ENCODE measurements at regions not wholly inside any gene's neighbourhood (a gene's known extent, or its start where the extent isn't known, plus 50 kb on each side); places are given as distances from the start of the nearest gene placed in this dataset.

GRCh38 chr3:632571-633170 is 436.1 kb downstream of the CHL1 start:
- no peaks in the 10 kb centered on the region for H3K9me2 ChIP-seq (ENCODE audit: insufficient read depth)
- H3K4me1 Mint-ChIP-seq = no peaks in the 10 kb centered on the region
- H3K79me2 ChIP-seq (replicated peaks; ENCODE audit: insufficient read depth) = no peaks in the 10 kb centered on the region
- no peaks in the 10 kb centered on the region for H3K27me3 ChIP-seq (ENCODE audit: insufficient read depth)
- DNase-seq (ENCODE audit: low spot score) = peak; percentile 70
- H4K20me1 ChIP-seq (replicated peaks; ENCODE audit: insufficient read depth) = no peaks in the 10 kb centered on the region
- no peak overlapping the region for H3K4me2 ChIP-seq
- no peak overlapping the region for H3K27ac ChIP-seq (ENCODE audit: low read depth)
- H2AFZ ChIP-seq = no peak overlapping the region
- H3K27ac Mint-ChIP-seq = no peak overlapping the region
- no peaks in the 10 kb centered on the region for H3K36me3 ChIP-seq (ENCODE audit: insufficient read depth)
- no peak for ATAC-seq
- H3K9me3 Mint-ChIP-seq = peaks cover 97% of the 10 kb centered on the region
- no peak overlapping the region for H3K4me3 ChIP-seq
- H3K4me3 Mint-ChIP-seq = no peak overlapping the region
- H3K36me3 Mint-ChIP-seq (ENCODE audit: low read depth) = peaks cover 34% of the 10 kb centered on the region; the same call in 2 of the 3 replicates
- H3K4me1 ChIP-seq (ENCODE audit: insufficient read depth) = no peaks in the 10 kb centered on the region
- peaks cover 4% of the 10 kb centered on the region for H3K27me3 Mint-ChIP-seq (ENCODE audit: insufficient read depth, low read depth, poor library complexity)
- TF ChIP-seq EZH2phosphoT487 (IDR thresholded peaks at IDR 0.05; ENCODE audit: unreplicated experiment) (no peak), CTCF (conservative IDR thresholded peaks at IDR 0.05; ENCODE audit: low read depth in 2 of 2) (peak; percentile 52 to 72)
- no peaks in the 10 kb centered on the region for H3F3A ChIP-seq (replicated peaks; ENCODE audit: low read depth)

DNA sequence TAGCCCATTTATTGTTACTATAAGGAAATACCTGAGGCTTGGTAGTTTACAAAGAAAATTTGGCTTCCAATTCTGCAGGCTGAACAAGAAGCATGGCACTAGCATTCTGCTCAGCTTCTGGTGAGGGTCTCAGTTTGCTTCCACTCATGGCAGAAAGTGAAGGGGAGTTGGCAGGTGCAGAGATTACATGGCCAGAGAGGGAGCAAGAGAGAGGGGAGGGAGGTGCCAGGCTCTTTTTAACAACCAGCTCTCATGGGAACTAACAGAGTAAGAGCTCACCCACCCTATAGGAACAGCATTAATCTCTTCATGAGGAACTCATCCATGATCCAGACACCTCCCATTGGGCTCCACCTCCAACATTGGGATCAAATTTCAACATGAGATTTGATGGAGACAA is 437.9 kb downstream of the CHL1 start:
- H3K36me3 ChIP-seq (ENCODE audit: insufficient read depth) = no peaks in the 10 kb centered on the region
- no peak overlapping the region for H3K27ac ChIP-seq (ENCODE audit: low read depth)
- H4K20me1 ChIP-seq (replicated peaks; ENCODE audit: insufficient read depth) = no peaks in the 10 kb centered on the region
- H3K4me2 ChIP-seq = no peak overlapping the region
- H3K27me3 ChIP-seq (ENCODE audit: insufficient read depth) = no peaks in the 10 kb centered on the region
- H3K4me3 ChIP-seq = no peak overlapping the region
- no peak overlapping the region for H3K27ac Mint-ChIP-seq
- no peaks in the 10 kb centered on the region for H3K9me2 ChIP-seq (ENCODE audit: insufficient read depth)
- no peak overlapping the region for H3K4me3 Mint-ChIP-seq
- no peaks in the 10 kb centered on the region for H3K4me1 ChIP-seq (ENCODE audit: insufficient read depth)
- TF ChIP-seq NANOG (IDR thresholded peaks at IDR 0.05; ENCODE audit: borderline replicate concordance) (no peak), CTCF (conservative IDR thresholded peaks at IDR 0.05; ENCODE audit: low read depth in 2 of 2) (peak; percentile 16 to 22; a peak in 2 of 4 replicates)
- peaks cover 96% of the 10 kb centered on the region for H3K9me3 Mint-ChIP-seq
- DNase-seq (ENCODE audit: low spot score) (peak; percentile 11), ATAC-seq (no peak)
- H3K27me3 Mint-ChIP-seq (ENCODE audit: insufficient read depth, low read depth, poor library complexity) = peaks cover 4% of the 10 kb centered on the region
- H3K79me2 ChIP-seq (replicated peaks; ENCODE audit: insufficient read depth) = no peaks in the 10 kb centered on the region
- H3K4me1 Mint-ChIP-seq = no peaks in the 10 kb centered on the region
- peaks cover 28% of the 10 kb centered on the region; the same call in 2 of the 3 replicates for H3K36me3 Mint-ChIP-seq (ENCODE audit: low read depth)
- H3F3A ChIP-seq (replicated peaks; ENCODE audit: low read depth) = no peaks in the 10 kb centered on the region
- H2AFZ ChIP-seq = no peak overlapping the region

- DNase-seq (ENCODE audit: low spot score) (no peak), ATAC-seq (no peak)
- Histone ChIP-seq H3K4me3 (no peak overlapping the region), H3K27ac (ENCODE audit: low read depth) (no peak overlapping the region), H3K36me3 (ENCODE audit: insufficient read depth) (no peaks in the 10 kb centered on the region), H3K27me3 (ENCODE audit: insufficient read depth) (no peaks in the 10 kb centered on the region), H3K4me1 (ENCODE audit: insufficient read depth) (no peaks in the 10 kb centered on the region), H3K4me2 (no peak overlapping the region), H3K9me2 (ENCODE audit: insufficient read depth) (no peaks in the 10 kb centered on the region), H3F3A (replicated peaks; ENCODE audit: low read depth) (no peaks in the 10 kb centered on the region), H2AFZ (no peak overlapping the region), H3K79me2 (replicated peaks; ENCODE audit: insufficient read depth) (no peaks in the 10 kb centered on the region), H4K20me1 (replicated peaks; ENCODE audit: insufficient read depth) (no peaks in the 10 kb centered on the region)
- Mint-ChIP-seq H3K36me3 (ENCODE audit: low read depth) (peaks cover 24% of the 10 kb centered on the region; the same call in 2 of the 3 replicates), H3K4me3 (no peak overlapping the region), H3K4me1 (no peaks in the 10 kb centered on the region), H3K27me3 (ENCODE audit: insufficient read depth, low read depth, poor library complexity) (peaks cover 4% of the 10 kb centered on the region), H3K9me3 (peaks cover 96% of the 10 kb centered on the region), H3K27ac (no peak overlapping the region)
- no peak for TF ChIP-seq CTCF (conservative IDR thresholded peaks at IDR 0.05; ENCODE audit: low read depth in 2 of 2)
- TF ChIP-seq JUNB (IDR thresholded peaks at IDR 0.05; ENCODE audit: unreplicated experiment) = no peak
- TF ChIP-seq CREB1 (CRISPR knock-in tag; IDR thresholded peaks at IDR 0.05; ENCODE audit: low read depth) = no peak
- TF ChIP-seq, protein P1, sequence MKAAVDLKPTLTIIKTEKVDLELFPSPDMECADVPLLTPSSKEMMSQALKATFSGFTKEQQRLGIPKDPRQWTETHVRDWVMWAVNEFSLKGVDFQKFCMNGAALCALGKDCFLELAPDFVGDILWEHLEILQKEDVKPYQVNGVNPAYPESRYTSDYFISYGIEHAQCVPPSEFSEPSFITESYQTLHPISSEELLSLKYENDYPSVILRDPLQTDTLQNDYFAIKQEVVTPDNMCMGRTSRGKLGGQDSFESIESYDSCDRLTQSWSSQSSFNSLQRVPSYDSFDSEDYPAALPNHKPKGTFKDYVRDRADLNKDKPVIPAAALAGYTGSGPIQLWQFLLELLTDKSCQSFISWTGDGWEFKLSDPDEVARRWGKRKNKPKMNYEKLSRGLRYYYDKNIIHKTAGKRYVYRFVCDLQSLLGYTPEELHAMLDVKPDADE (IDR thresholded peaks at IDR 0.05) = no peak
Measured at GRCh38 chr3:635393-635792, 438.8 kb downstream of the CHL1 start.

Data from GM23338 (cell line).